PC-3 (cell line): ENCODE measurements at regions not wholly inside any gene's neighbourhood (a gene's known extent, or its start where the extent isn't known, plus 50 kb on each side); places are given as distances from the start of the nearest gene placed in this dataset.
A peak's percentile ranks its signal among the peaks of the same experiment; 100 is the strongest.

Experiments used
- ATAC-seq: fragments of 200-7000 bp; cut with Tn5 transposase; 2 replicates; pipeline ENCODE4 v1.9.1; 2020; ENCODE audit warnings: mild to moderate bottlenecking, moderate library complexity
- BruUV-seq: library from RNA; stranded (reverse); fragments of 400-500 nt; replicated peaks from 2 replicates; lab custom pipeline; 2021; lab: Mats Ljungman, UMichigan
- CTCF ChIA-PET: fragments of 300-600 bp; sonication (Branson Sonifier 250); formaldehyde crosslinking; loops from one replicate; lab custom pipeline; 2022; ENCODE audit warnings: antibody characterized with exemption; lab: Charles Lee
- POLR2A ChIA-PET: fragments of 300-600 bp; sonication (Branson Sonifier 250); formaldehyde crosslinking; loops from one replicate; lab custom pipeline; 2022; ENCODE audit warnings: antibody characterized with exemption; ENCODE audit not compliant: unreplicated experiment; lab: Charles Lee
- DNase-seq: peaks from one replicate; pipeline ENCODE4 v3.0.0-alpha.2; 2015
- H2AFZ ChIP-seq: fragments of 300-600 bp; sonication (generic); 2 replicates; pipeline ENCODE4 v1.6.0; 2016; ENCODE audit warnings: antibody characterized with exemption, low read length
- H3F3A ChIP-seq: fragments of 300-600 bp; sonication (generic); one replicate; pipeline ENCODE4 v1.6.0; 2017; ENCODE audit warnings: antibody characterized with exemption, low read length, control low read depth, mild to moderate bottlenecking; ENCODE audit not compliant: unreplicated experiment
- H3K27ac ChIP-seq: fragments of 300-600 bp; sonication (generic); 2 replicates; pipeline ENCODE4 v1.5.1; 2016; ENCODE audit warnings: mild to moderate bottlenecking, low read length
- H3K27me3 ChIP-seq: fragments of 300-600 bp; sonication (generic); 2 replicates; pipeline ENCODE4 v1.6.1; 2016; ENCODE audit warnings: low read length, mixed read lengths
- H3K36me3 ChIP-seq: fragments of 300-600 bp; sonication (generic); 2 replicates; pipeline ENCODE4 v1.6.1; 2016; ENCODE audit warnings: low read depth, mixed run types, low read length, mixed read lengths
- H3K4me1 ChIP-seq: fragments of 300-600 bp; sonication (generic); 2 replicates; pipeline ENCODE4 v1.5.1; 2016; ENCODE audit warnings: low read length; ENCODE audit not compliant: insufficient read depth
- H3K4me2 ChIP-seq: fragments of 300-600 bp; sonication (generic); 2 replicates; pipeline ENCODE4 v1.6.0; 2016; ENCODE audit warnings: low read length
- H3K4me3 ChIP-seq: fragments of 300-600 bp; sonication (generic); 2 replicates; pipeline ENCODE4 v1.5.1; 2016; ENCODE audit warnings: mild to moderate bottlenecking, low read length, mixed read lengths
- H3K79me2 ChIP-seq: fragments of 300-600 bp; sonication (generic); 2 replicates; pipeline ENCODE4 v1.6.1; 2017; ENCODE audit warnings: low read length, mixed read lengths
- H3K9ac ChIP-seq: fragments of 300-600 bp; sonication (generic); 2 replicates; pipeline ENCODE4 v1.6.0; 2016; ENCODE audit warnings: mild to moderate bottlenecking, low read length
- H3K9me2 ChIP-seq: fragments of 300-600 bp; sonication (generic); replicated peaks from 2 replicates; pipeline ENCODE4 v1.6.1; 2016; ENCODE audit warnings: mixed run types, low read length, mixed read lengths
- H3K9me3 ChIP-seq: fragments of 300-600 bp; sonication (generic); 2 replicates; pipeline ENCODE4 v1.6.1; 2016; ENCODE audit warnings: low read length, mixed read lengths
- H4K20me1 ChIP-seq: fragments of 300-600 bp; sonication (generic); 2 replicates; pipeline ENCODE4 v1.6.1; 2016; ENCODE audit warnings: low read length, mixed read lengths
- CTCF ChIP-seq: fragments of 300-600 bp; sonication (generic); conservative IDR thresholded peaks from 2 replicates; pipeline ENCODE4 v1.5.1; 2017; ENCODE audit warnings: antibody characterized with exemption, low read depth, mild to moderate bottlenecking, low read length
- EZH2 ChIP-seq: fragments of 300-600 bp; sonication (generic); IDR thresholded peaks from one replicate; pipeline ENCODE4 v1.6.1; 2017; ENCODE audit warnings: antibody characterized with exemption, mild to moderate bottlenecking, low read length; ENCODE audit not compliant: unreplicated experiment
- EZH2phosphoT487 ChIP-seq: fragments of 300-600 bp; sonication (generic); IDR thresholded peaks from 2 replicates; pipeline ENCODE4 v1.6.1; 2018; ENCODE audit warnings: mild to moderate bottlenecking, antibody characterized with exemption, low read length, borderline replicate concordance
- intact Hi-C: fragments of 100-400 bp; cut with micrococcal nuclease; formaldehyde crosslinking; loops from 2 replicates; pipeline ENCODE4 v1.9.0; 2023

- Histone ChIP-seq H3K27ac (peak overlapping the region; percentile 69), H3K36me3 (no peaks in the 10 kb centered on the region), H2AFZ (peak overlapping the region; percentile 45; the same call in 1 of the 2 replicates), H3K4me1 (peaks cover 16% of the 10 kb centered on the region), H3F3A (no peaks in the 10 kb centered on the region), H4K20me1 (no peaks in the 10 kb centered on the region), H3K9me2 (no peaks in the 10 kb centered on the region), H3K9ac (no peak overlapping the region), H3K4me2 (peak overlapping the region; percentile 59), H3K79me2 (no peaks in the 10 kb centered on the region), H3K4me3 (no peak overlapping the region), H3K9me3 (no peaks in the 10 kb centered on the region), H3K27me3 (no peaks in the 10 kb centered on the region)
- TF ChIP-seq EZH2phosphoT487 (no peak), EZH2 (no peak), CTCF (no peak)
- no TSS peak for BruUV-seq
- ATAC-seq (no peak), DNase-seq (no peak)
- CTCF ChIA-PET, result interaction anchor here (0.6 kb wide), 1 partner anchor 104 kb away, joined by 3 read pairs; no protein-coding TSS in a partner anchor
- POLR2A ChIA-PET, result no interaction called here
- intact Hi-C loops, result no loop called here
Observed at GRCh38 chr2:43011158-43011491, 215.3 kb downstream of the ZFP36L2 start.

GRCh38 chr2:43010438-43011157, 215.8 kb downstream of the ZFP36L2 start:
- TF ChIP-seq CTCF, result no peak
- no peak for TF ChIP-seq EZH2phosphoT487
- no peak for TF ChIP-seq EZH2
- intact Hi-C loops, result loop anchor here (1.0 kb wide), 1 partner anchor 23 kb away; no protein-coding TSS in a partner anchor
- peak overlapping the region; percentile 69 for H3K27ac ChIP-seq
- ATAC-seq (peak; percentile 91), DNase-seq (peak; percentile 90)
- H3K27me3 ChIP-seq, result no peaks in the 10 kb centered on the region
- CTCF ChIA-PET, result interaction anchor here (0.6 kb wide), 1 partner anchor 104 kb away, joined by 3 read pairs; no protein-coding TSS in a partner anchor
- no peaks in the 10 kb centered on the region for H4K20me1 ChIP-seq
- peak overlapping the region; percentile 45; the same call in 1 of the 2 replicates for H2AFZ ChIP-seq
- no peak overlapping the region for H3K9ac ChIP-seq
- H3K36me3 ChIP-seq, result no peaks in the 10 kb centered on the region
- H3K9me3 ChIP-seq, result no peaks in the 10 kb centered on the region
- no peaks in the 10 kb centered on the region for H3K79me2 ChIP-seq
- H3F3A ChIP-seq, result no peaks in the 10 kb centered on the region
- no peaks in the 10 kb centered on the region for H3K9me2 ChIP-seq
- H3K4me3 ChIP-seq, result no peak overlapping the region
- POLR2A ChIA-PET, result no interaction called here
- peaks cover 16% of the 10 kb centered on the region for H3K4me1 ChIP-seq
- peak overlapping the region; percentile 59 for H3K4me2 ChIP-seq
- no TSS peak for BruUV-seq

GRCh38 chr2:43009448-43009847, 217.0 kb downstream of the ZFP36L2 start:
- DNase-seq (no peak), ATAC-seq (no peak)
- no peak overlapping the region for H3K4me3 ChIP-seq
- no peak overlapping the region for H3K9ac ChIP-seq
- H3K79me2 ChIP-seq, result no peaks in the 10 kb centered on the region
- H4K20me1 ChIP-seq, result no peaks in the 10 kb centered on the region
- no peaks in the 10 kb centered on the region for H3K36me3 ChIP-seq
- H3K4me2 ChIP-seq, result no peak overlapping the region
- no TSS peak for BruUV-seq
- no peaks in the 10 kb centered on the region for H3K27me3 ChIP-seq
- TF ChIP-seq CTCF, result no peak
- TF ChIP-seq EZH2, result no peak
- no peak for TF ChIP-seq EZH2phosphoT487
- CTCF ChIA-PET, result no interaction called here
- intact Hi-C loops, result no loop called here
- H3K4me1 ChIP-seq, result peaks cover 16% of the 10 kb centered on the region
- no peaks in the 10 kb centered on the region for H3K9me2 ChIP-seq
- no peak overlapping the region for H2AFZ ChIP-seq
- H3F3A ChIP-seq, result no peaks in the 10 kb centered on the region
- no peaks in the 10 kb centered on the region for H3K9me3 ChIP-seq
- POLR2A ChIA-PET, result no interaction called here
- H3K27ac ChIP-seq, result no peak overlapping the region
